SK-N-SH treated with all-trans-retinoic acid at 6 μM for 48 hours (cell line): ENCODE measurements at regions not wholly inside any gene's neighbourhood (a gene's known extent, or its start where the extent isn't known, plus 50 kb on each side); places are given as distances from the start of the nearest gene placed in this dataset.

Experiments
- ATAC-seq: fragments of 200-7000 bp; cut with Tn5 transposase; 3 replicates; pipeline ENCODE4 v1.9.1; 2020; ENCODE audit warnings: mild to moderate bottlenecking, moderate library complexity
- ARNTL ChIP-seq: fragments of 450-650 bp; formaldehyde crosslinking; IDR thresholded peaks from 2 replicates; pipeline ENCODE4 v1.5.0; 2020; ENCODE audit warnings: low read depth, mild to moderate bottlenecking, moderate library complexity, borderline replicate concordance
- BACH2 ChIP-seq: fragments of 250-450 bp; sonication (Bioruptor Pico); IDR thresholded peaks from 2 replicates; pipeline ENCODE4 v1.9.0; 2021; ENCODE audit warnings: mild to moderate bottlenecking, borderline replicate concordance
- CSDC2 ChIP-seq: fragments of 250-450 bp; sonication (Bioruptor Pico); IDR thresholded peaks from 2 replicates; pipeline ENCODE4 v1.5.0; 2020; ENCODE audit warnings: mild to moderate bottlenecking, moderate library complexity
- ESRRG ChIP-seq: fragments of 250-450 bp; sonication (Bioruptor Pico); IDR thresholded peaks from 2 replicates; pipeline ENCODE4 v1.6.1; 2021; ENCODE audit warnings: mild to moderate bottlenecking
- GLIS3 ChIP-seq: fragments of 250-450 bp; sonication (Bioruptor Pico); IDR thresholded peaks from 2 replicates; pipeline ENCODE4 v1.5.0; 2020; ENCODE audit warnings: mild to moderate bottlenecking, moderate library complexity
- ISL1 ChIP-seq: fragments of 250-450 bp; sonication (Bioruptor Pico); IDR thresholded peaks from 2 replicates; pipeline ENCODE4 v2.1.2; 2022; ENCODE audit warnings: mild to moderate bottlenecking, moderate library complexity
- OSR1 ChIP-seq: fragments of 250-450 bp; sonication (Bioruptor Pico); IDR thresholded peaks from 2 replicates; pipeline ENCODE4 v1.8.0; 2022; ENCODE audit warnings: moderate library complexity, mild to moderate bottlenecking, inconsistent platforms
- PPARA ChIP-seq: fragments of 250-450 bp; sonication (Bioruptor Pico); IDR thresholded peaks from 2 replicates; pipeline ENCODE4 v1.5.0; 2020; ENCODE audit warnings: mild to moderate bottlenecking, borderline replicate concordance
- RARB ChIP-seq: fragments of 250-450 bp; sonication (Bioruptor Pico); IDR thresholded peaks from 2 replicates; pipeline ENCODE4 v1.8.0; 2021; ENCODE audit warnings: mild to moderate bottlenecking, moderate library complexity
- SNAI2 ChIP-seq: fragments of 250-450 bp; sonication (Bioruptor Pico); IDR thresholded peaks from 2 replicates; pipeline ENCODE4 v1.5.0; 2020; ENCODE audit warnings: mild to moderate bottlenecking, moderate library complexity
- ZC3H10 ChIP-seq: fragments of 250-450 bp; sonication (Bioruptor Pico); IDR thresholded peaks from 2 replicates; pipeline ENCODE4 v1.5.1; 2021; ENCODE audit warnings: mild to moderate bottlenecking, moderate library complexity
- ZFP3 ChIP-seq: fragments of 250-450 bp; sonication (Bioruptor Pico); IDR thresholded peaks from 2 replicates; pipeline ENCODE4 v1.5.0; 2020; ENCODE audit warnings: mild to moderate bottlenecking, moderate library complexity
- ZFP30 ChIP-seq: fragments of 450-650 bp; formaldehyde crosslinking; IDR thresholded peaks from 2 replicates; pipeline ENCODE4 v1.5.0; 2022; ENCODE audit warnings: mild to moderate bottlenecking, moderate library complexity
- ZNF565 ChIP-seq: fragments of 450-650 bp; formaldehyde crosslinking; conservative IDR thresholded peaks from 2 replicates; pipeline ENCODE4 v1.5.0; 2020; ENCODE audit warnings: low read depth, mild to moderate bottlenecking, moderate library complexity
- ZNF70 ChIP-seq: fragments of 450-650 bp; formaldehyde crosslinking; IDR thresholded peaks from 2 replicates; pipeline ENCODE4 v1.5.0; 2020; ENCODE audit warnings: mild to moderate bottlenecking, moderate library complexity
- ZNF8 ChIP-seq: fragments of 450-650 bp; formaldehyde crosslinking; IDR thresholded peaks from 2 replicates; pipeline ENCODE4 v1.5.0; 2020; ENCODE audit warnings: mild to moderate bottlenecking, moderate library complexity
- TF ChIP-seq, protein P1 (sequence below): fragments of 250-450 bp; sonication (Bioruptor Pico); IDR thresholded peaks from 2 replicates; pipeline ENCODE4 v1.5.1; 2020; ENCODE audit warnings: low read depth, mild to moderate bottlenecking, moderate library complexity
- TF ChIP-seq, protein P2 (sequence below): fragments of 250-450 bp; sonication (Bioruptor Pico); IDR thresholded peaks from 2 replicates; pipeline ENCODE4 v1.5.0; 2020; ENCODE audit warnings: mild to moderate bottlenecking, moderate library complexity
- TF ChIP-seq, protein P3 (sequence below): fragments of 250-450 bp; sonication (Bioruptor Pico); IDR thresholded peaks from 2 replicates; pipeline ENCODE4 v1.8.0; 2020; ENCODE audit warnings: mild to moderate bottlenecking, moderate library complexity, borderline replicate concordance
- TF ChIP-seq, protein P4 (sequence below): fragments of 250-450 bp; sonication (Bioruptor Pico); IDR thresholded peaks from 2 replicates; pipeline ENCODE4 v1.5.1; 2021; ENCODE audit warnings: mild to moderate bottlenecking, moderate library complexity

DNA sequence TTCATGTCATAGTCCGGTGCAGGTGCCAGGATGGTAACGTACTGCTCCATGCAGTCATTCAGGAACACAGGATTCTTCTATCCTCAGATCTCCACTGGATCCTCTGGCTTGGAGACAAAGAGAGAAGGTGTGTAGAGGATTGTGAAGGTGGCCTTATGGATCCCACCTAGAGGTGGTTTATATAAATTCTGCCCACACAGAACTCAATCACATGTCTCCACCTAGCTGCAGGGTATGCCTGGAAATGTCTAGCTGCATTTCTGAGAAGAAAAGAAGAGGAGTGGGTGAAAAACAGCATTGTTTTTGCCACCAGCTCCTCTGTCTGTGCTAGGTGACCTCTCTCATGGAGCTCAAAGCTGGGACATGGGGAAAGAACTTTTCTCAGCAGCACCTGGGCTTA is 478.7 kb downstream of the PDCD6IP start:
- TF ChIP-seq RARB (CRISPR knock-in tag) (no peak), ARNTL (CRISPR knock-in tag) (no peak), ZNF565 (no peak), ZNF8 (CRISPR knock-in tag) (no peak), OSR1 (no peak), PPARA (CRISPR knock-in tag) (no peak), SNAI2 (CRISPR knock-in tag) (no peak), ZNF70 (CRISPR knock-in tag) (no peak), GLIS3 (no peak), CSDC2 (no peak), BACH2 (no peak), ZC3H10 (CRISPR knock-in tag) (no peak)
- TF ChIP-seq, protein P1, sequence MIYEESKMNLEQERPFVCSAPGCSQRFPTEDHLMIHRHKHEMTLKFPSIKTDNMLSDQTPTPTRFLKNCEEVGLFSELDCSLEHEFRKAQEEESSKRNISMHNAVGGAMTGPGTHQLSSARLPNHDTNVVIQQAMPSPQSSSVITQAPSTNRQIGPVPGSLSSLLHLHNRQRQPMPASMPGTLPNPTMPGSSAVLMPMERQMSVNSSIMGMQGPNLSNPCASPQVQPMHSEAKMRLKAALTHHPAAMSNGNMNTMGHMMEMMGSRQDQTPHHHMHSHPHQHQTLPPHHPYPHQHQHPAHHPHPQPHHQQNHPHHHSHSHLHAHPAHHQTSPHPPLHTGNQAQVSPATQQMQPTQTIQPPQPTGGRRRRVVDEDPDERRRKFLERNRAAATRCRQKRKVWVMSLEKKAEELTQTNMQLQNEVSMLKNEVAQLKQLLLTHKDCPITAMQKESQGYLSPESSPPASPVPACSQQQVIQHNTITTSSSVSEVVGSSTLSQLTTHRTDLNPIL (CRISPR knock-in tag): no peak
- TF ChIP-seq, protein P2, sequence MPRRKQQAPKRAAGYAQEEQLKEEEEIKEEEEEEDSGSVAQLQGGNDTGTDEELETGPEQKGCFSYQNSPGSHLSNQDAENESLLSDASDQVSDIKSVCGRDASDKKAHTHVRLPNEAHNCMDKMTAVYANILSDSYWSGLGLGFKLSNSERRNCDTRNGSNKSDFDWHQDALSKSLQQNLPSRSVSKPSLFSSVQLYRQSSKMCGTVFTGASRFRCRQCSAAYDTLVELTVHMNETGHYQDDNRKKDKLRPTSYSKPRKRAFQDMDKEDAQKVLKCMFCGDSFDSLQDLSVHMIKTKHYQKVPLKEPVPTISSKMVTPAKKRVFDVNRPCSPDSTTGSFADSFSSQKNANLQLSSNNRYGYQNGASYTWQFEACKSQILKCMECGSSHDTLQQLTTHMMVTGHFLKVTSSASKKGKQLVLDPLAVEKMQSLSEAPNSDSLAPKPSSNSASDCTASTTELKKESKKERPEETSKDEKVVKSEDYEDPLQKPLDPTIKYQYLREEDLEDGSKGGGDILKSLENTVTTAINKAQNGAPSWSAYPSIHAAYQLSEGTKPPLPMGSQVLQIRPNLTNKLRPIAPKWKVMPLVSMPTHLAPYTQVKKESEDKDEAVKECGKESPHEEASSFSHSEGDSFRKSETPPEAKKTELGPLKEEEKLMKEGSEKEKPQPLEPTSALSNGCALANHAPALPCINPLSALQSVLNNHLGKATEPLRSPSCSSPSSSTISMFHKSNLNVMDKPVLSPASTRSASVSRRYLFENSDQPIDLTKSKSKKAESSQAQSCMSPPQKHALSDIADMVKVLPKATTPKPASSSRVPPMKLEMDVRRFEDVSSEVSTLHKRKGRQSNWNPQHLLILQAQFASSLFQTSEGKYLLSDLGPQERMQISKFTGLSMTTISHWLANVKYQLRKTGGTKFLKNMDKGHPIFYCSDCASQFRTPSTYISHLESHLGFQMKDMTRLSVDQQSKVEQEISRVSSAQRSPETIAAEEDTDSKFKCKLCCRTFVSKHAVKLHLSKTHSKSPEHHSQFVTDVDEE (CRISPR knock-in tag): no peak
- TF ChIP-seq, protein P3, sequence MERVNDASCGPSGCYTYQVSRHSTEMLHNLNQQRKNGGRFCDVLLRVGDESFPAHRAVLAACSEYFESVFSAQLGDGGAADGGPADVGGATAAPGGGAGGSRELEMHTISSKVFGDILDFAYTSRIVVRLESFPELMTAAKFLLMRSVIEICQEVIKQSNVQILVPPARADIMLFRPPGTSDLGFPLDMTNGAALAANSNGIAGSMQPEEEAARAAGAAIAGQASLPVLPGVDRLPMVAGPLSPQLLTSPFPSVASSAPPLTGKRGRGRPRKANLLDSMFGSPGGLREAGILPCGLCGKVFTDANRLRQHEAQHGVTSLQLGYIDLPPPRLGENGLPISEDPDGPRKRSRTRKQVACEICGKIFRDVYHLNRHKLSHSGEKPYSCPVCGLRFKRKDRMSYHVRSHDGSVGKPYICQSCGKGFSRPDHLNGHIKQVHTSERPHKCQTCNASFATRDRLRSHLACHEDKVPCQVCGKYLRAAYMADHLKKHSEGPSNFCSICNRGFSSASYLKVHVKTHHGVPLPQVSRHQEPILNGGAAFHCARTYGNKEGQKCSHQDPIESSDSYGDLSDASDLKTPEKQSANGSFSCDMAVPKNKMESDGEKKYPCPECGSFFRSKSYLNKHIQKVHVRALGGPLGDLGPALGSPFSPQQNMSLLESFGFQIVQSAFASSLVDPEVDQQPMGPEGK (CRISPR knock-in tag): no peak
- TF ChIP-seq, all 23 proteins: peak for 0
- ATAC-seq: no peak

DNA sequence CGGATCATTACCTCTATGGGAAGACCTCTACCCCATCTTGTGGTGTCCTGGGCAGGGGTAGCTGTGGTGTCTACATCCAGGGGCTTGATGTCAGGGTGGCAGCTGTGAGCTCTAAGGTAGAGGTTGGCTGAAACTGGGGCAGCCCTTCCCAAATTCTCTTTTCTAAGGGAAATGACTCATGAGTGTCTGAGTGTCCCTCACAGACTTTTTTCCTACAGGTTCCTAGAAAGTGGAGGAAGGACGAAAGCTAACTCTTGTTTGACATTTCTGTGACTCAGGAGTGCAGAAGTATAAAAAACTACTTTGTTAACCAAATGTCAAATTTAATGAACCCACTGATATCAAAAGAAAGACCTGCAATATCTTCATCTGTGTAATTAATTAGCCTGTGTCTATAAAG is 481.5 kb downstream of the PDCD6IP start:
- no peak for ATAC-seq
- no peak for TF ChIP-seq ZNF70 (CRISPR knock-in tag)
- TF ChIP-seq, protein P3 (CRISPR knock-in tag): no peak
- TF ChIP-seq, protein P2 (CRISPR knock-in tag): no peak
- TF ChIP-seq CSDC2: no peak
- no peak for TF ChIP-seq ESRRG (CRISPR knock-in tag)
- TF ChIP-seq ARNTL (CRISPR knock-in tag): no peak
- no peak for TF ChIP-seq ZFP3 (CRISPR knock-in tag)
- TF ChIP-seq ISL1 (CRISPR knock-in tag): no peak
- no peak for TF ChIP-seq ZC3H10 (CRISPR knock-in tag)
- no peak for TF ChIP-seq GLIS3
- TF ChIP-seq, all 23 proteins: peak for 0

DNA sequence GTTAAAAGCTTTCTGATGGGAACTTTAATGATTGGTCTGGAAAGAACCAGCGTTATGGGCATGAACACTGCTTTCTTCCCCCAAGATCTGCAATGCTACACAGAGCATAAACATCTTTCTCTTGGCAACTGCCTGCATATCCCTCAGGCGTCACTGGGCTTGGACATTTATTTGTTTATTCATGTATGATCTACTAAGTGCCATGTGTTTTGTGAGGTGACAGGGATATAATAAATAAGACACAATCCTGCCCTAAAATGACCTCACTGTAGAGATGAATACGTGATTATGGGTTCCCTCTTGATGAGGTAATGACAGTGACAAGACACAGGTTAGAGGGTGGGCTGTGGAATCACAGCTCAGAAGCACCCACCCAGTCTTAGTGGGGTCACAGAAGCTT is 485.3 kb downstream of the PDCD6IP start:
- ATAC-seq: no peak; the same call in 2 of the 3 replicates
- no peak for TF ChIP-seq ZNF70 (CRISPR knock-in tag)
- no peak for TF ChIP-seq RARB (CRISPR knock-in tag)
- no peak for TF ChIP-seq ZFP3 (CRISPR knock-in tag)
- no peak for TF ChIP-seq OSR1
- TF ChIP-seq, protein P2 (CRISPR knock-in tag): no peak
- TF ChIP-seq ZNF565: no peak
- TF ChIP-seq GLIS3: no peak
- TF ChIP-seq, protein P4, sequence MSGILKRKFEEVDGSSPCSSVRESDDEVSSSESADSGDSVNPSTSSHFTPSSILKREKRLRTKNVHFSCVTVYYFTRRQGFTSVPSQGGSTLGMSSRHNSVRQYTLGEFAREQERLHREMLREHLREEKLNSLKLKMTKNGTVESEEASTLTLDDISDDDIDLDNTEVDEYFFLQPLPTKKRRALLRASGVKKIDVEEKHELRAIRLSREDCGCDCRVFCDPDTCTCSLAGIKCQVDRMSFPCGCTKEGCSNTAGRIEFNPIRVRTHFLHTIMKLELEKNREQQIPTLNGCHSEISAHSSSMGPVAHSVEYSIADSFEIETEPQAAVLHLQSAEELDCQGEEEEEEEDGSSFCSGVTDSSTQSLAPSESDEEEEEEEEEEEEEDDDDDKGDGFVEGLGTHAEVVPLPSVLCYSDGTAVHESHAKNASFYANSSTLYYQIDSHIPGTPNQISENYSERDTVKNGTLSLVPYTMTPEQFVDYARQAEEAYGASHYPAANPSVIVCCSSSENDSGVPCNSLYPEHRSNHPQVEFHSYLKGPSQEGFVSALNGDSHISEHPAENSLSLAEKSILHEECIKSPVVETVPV: no peak
- TF ChIP-seq ZFP30 (CRISPR knock-in tag): no peak
- TF ChIP-seq ESRRG (CRISPR knock-in tag): no peak
- TF ChIP-seq ZNF8 (CRISPR knock-in tag): no peak
